ENCODE measurements at regions not wholly inside any gene's neighbourhood (a gene's known extent, or its start where the extent isn't known, plus 50 kb on each side); places are given as distances from the start of the nearest gene placed in this dataset.

- DNase-seq (ENCODE audit: low read depth, low spot score): no peak
- H4K20me1 ChIP-seq (ENCODE audit: control insufficient read depth, extremely low read depth, insufficient read depth, low read length): no peaks in the 10 kb centered on the region
- no peak for TF ChIP-seq EZH2 (IDR thresholded peaks at IDR 0.05; ENCODE audit: low read length)
- no peak for TF ChIP-seq CTCF (optimal IDR thresholded peaks at IDR 0.05 in 1 of 3, IDR thresholded peaks at IDR 0.05 in 1 of 3, conservative IDR thresholded peaks at IDR 0.05 in 1 of 3; ENCODE audit: extremely low read depth in 1 of 3, insufficient read depth in 2 of 3, low read length in 3 of 3)
These were observed 69.9 kb downstream of the RPS29 start for GRCh38 chr14:49516286-49516685.

GRCh38 chr14:49512571-49512970 is 73.6 kb downstream of the RPS29 start:
- H3K9me3 ChIP-seq (ENCODE audit: control insufficient read depth, low read depth, low read length): no peaks in the 10 kb centered on the region
- TF ChIP-seq CTCF (optimal IDR thresholded peaks at IDR 0.05 in 1 of 3, IDR thresholded peaks at IDR 0.05 in 1 of 3, conservative IDR thresholded peaks at IDR 0.05 in 1 of 3; ENCODE audit: extremely low read depth in 1 of 3, insufficient read depth in 2 of 3, low read length in 3 of 3) (no peak), EZH2 (IDR thresholded peaks at IDR 0.05; ENCODE audit: low read length) (no peak)
- no peak overlapping the region for H3K9ac ChIP-seq (ENCODE audit: control insufficient read depth, extremely low read depth, insufficient read depth, low read length)
- H3K79me2 ChIP-seq (ENCODE audit: control insufficient read depth, insufficient read depth, low read length): no peaks in the 10 kb centered on the region
- H4K20me1 ChIP-seq (ENCODE audit: control insufficient read depth, extremely low read depth, insufficient read depth, low read length): no peaks in the 10 kb centered on the region
- dilution Hi-C loops (cut with MboI; ENCODE audit: extremely low pct_ligation_motif_present, low sequenced_read_pairs): no loop called here
- no peak for DNase-seq (ENCODE audit: low read depth, low spot score)
- H3K4me1 ChIP-seq (ENCODE audit: control insufficient read depth, extremely low read depth, insufficient read depth, low read length): peaks cover 14% of the 10 kb centered on the region
- H2AFZ ChIP-seq (ENCODE audit: control insufficient read depth, low read length): no peak overlapping the region
- no peak for FAIRE-seq
- peak overlapping the region; percentile 57 for H3K27ac ChIP-seq (ENCODE audit: control insufficient read depth, insufficient read depth, low read length)
- H3K9me1 ChIP-seq (ENCODE audit: control insufficient read depth, extremely low read depth, insufficient read depth, low read length): no peaks in the 10 kb centered on the region
- H3K4me3 ChIP-seq (ENCODE audit: control insufficient read depth in 2 of 3, extremely low read depth in 1 of 3, insufficient read depth in 2 of 3, low read depth in 1 of 3, low read length in 3 of 3): no peak overlapping the region
- no peaks in the 10 kb centered on the region for H3K36me3 ChIP-seq (ENCODE audit: control insufficient read depth in 2 of 2, extremely low read depth in 1 of 2, insufficient read depth in 2 of 2, low read length in 2 of 2)
- H3K27me3 ChIP-seq (ENCODE audit: control insufficient read depth, extremely low read depth, insufficient read depth, low read length): no peaks in the 10 kb centered on the region
- H3K4me2 ChIP-seq (ENCODE audit: control insufficient read depth, extremely low read depth, insufficient read depth, low read depth, low read length): peak overlapping the region; percentile 33

More at GRCh38 chr14:49516286-49516685, 69.9 kb downstream of the RPS29 start:
- Histone ChIP-seq H3K9ac (ENCODE audit: control insufficient read depth, extremely low read depth, insufficient read depth, low read length) (no peak overlapping the region), H3K9me3 (ENCODE audit: control insufficient read depth, low read depth, low read length) (no peaks in the 10 kb centered on the region), H3K79me2 (ENCODE audit: control insufficient read depth, insufficient read depth, low read length) (no peaks in the 10 kb centered on the region), H3K9me1 (ENCODE audit: control insufficient read depth, extremely low read depth, insufficient read depth, low read length) (no peaks in the 10 kb centered on the region), H3K4me1 (ENCODE audit: control insufficient read depth, extremely low read depth, insufficient read depth, low read length) (peaks cover 14% of the 10 kb centered on the region), H3K36me3 (ENCODE audit: control insufficient read depth in 2 of 2, extremely low read depth in 1 of 2, insufficient read depth in 2 of 2, low read length in 2 of 2) (no peaks in the 10 kb centered on the region), H2AFZ (ENCODE audit: control insufficient read depth, low read length) (no peak overlapping the region), H3K27ac (ENCODE audit: control insufficient read depth, insufficient read depth, low read length) (no peak overlapping the region), H3K4me2 (ENCODE audit: control insufficient read depth, extremely low read depth, insufficient read depth, low read depth, low read length) (no peak overlapping the region), H3K4me3 (ENCODE audit: control insufficient read depth in 2 of 3, extremely low read depth in 1 of 3, insufficient read depth in 2 of 3, low read depth in 1 of 3, low read length in 3 of 3) (no peak overlapping the region), H3K27me3 (ENCODE audit: control insufficient read depth, extremely low read depth, insufficient read depth, low read length) (no peaks in the 10 kb centered on the region)
- no peak for FAIRE-seq
- dilution Hi-C loops (cut with MboI; ENCODE audit: extremely low pct_ligation_motif_present, low sequenced_read_pairs): no loop called here
